ENCODE measurements at regions not wholly inside any gene's neighbourhood (a gene's known extent, or its start where the extent isn't known, plus 50 kb on each side); places are given as distances from the start of the nearest gene placed in this dataset.
"Not testable (repeated sequence)": the region's sequence is repeated elsewhere in the genome, so short reads cannot be mapped to it uniquely, and the experiment has no call there.

DNA sequence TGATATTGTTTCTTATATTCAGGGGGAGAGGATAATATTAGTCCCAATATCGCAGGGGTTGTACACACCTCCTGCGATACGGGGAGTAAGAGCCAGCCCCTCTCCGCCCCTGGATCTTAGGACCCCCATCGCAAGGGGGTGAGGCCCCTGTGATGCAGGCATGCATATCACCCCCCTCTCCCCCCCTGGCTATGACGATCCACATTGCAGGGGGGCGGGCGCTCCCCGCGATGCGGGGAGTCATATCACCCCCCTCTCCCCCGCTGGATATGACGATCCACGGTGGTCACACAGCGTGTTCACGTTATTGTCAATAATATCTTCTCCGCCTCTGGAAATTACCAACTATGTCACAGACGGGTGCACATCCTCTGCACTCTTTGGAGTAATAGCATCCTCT lies 420.7 kb downstream of the DIRAS2 start:
- not testable (repeated sequence) for H3K4me3 ChIP-seq, H3K36me3 ChIP-seq, H3K9me3 ChIP-seq, H3K27me3 ChIP-seq, DNase-seq

DNA sequence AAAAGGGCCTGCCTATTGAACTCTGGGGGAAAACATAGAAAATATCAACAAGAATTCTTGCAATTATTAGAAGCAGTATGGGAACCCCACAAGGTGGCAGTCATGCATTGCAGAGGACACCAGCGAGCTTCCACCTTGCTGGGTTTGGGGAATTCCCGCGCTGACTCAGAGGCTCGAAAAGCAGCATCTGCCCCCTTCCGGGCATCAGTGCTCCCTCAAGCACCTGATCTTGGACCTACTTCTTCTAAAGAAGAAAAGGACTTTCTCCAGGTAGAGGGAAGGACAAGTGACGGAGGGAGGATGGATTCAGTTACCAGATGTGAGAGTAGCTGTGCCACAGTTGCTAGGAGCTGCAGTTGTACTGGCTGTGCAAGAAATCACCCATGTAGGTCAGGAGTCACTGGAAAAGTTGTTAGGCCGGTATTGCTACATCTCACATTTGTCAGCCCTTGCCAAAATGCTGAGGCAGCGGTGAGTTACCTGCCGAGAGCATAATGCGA lies 415.7 kb downstream of the DIRAS2 start:
- not testable (repeated sequence) for H3K27me3 ChIP-seq, H3K36me3 ChIP-seq, H3K4me3 ChIP-seq, H3K9me3 ChIP-seq
- peak; percentile 45 for DNase-seq

DNA sequence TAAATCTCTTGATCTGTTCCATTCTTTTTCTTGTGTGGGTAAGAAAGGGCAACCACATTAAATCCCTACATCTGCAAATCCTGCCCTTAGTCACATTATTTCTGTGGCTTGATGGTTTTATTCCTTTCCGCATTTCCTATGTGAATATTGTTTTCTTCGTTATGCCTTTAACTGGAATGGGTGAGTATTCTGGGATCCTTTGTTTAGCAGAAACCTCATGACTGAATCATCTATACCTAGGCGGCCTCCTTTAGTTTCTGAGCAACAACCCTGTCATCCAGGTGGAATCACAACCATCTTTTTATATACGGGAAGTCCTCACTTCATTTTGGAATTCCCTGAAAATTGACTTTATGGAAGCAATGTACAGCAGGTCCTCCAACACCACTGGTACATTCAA lies 409.5 kb downstream of the DIRAS2 start:
- not testable (repeated sequence) for H3K4me3 ChIP-seq, H3K27me3 ChIP-seq, H3K36me3 ChIP-seq, DNase-seq, H3K9me3 ChIP-seq

DNA sequence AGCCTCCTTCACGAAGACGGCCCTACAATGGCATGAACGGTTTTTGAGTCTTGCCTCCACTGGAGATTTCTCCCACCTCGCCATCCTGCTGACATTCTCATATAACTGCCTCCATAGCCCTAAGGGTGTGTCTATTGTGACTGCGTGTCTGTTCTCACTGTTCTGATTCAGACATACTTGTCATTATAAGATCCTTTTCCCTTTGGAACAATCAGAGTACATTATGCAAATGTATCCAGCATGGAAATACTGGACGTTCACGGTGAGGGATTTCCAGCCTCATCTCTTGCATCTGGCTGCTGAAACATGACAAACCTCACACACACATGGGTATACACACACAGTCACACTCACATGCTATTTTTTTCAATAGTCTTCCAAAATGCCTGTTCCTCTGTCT lies 402.1 kb downstream of the DIRAS2 start:
- no peak overlapping the region for H3K4me3 ChIP-seq
- H3K27me3 ChIP-seq = no peaks in the 10 kb centered on the region
- H3K9me3 ChIP-seq = no peaks in the 10 kb centered on the region
- no peak for DNase-seq
- no peaks in the 10 kb centered on the region for H3K36me3 ChIP-seq

DNA sequence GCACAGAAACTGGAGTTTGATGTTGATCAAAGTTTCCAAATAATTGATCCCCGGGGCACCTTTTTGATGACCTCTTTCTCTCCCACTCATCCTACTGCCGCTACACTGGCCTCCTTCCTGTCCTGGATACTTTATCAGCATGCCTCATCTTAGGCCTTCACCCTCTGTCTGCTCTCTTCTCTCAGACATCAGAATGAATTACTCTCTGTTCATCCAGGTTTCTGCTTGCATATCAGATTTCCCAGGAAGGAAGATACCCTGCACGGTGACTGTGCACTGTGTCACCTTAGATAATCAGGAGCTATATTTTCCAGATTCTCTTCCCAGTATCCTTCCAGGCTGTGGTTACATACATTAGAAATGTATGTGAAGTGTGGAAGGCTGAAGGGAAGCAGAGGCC lies 397.0 kb downstream of the DIRAS2 start:
- Histone ChIP-seq H3K4me3 (no peak overlapping the region), H3K9me3 (no peaks in the 10 kb centered on the region), H3K27me3 (no peaks in the 10 kb centered on the region), H3K36me3 (no peaks in the 10 kb centered on the region)
- DNase-seq = no peak

DNA sequence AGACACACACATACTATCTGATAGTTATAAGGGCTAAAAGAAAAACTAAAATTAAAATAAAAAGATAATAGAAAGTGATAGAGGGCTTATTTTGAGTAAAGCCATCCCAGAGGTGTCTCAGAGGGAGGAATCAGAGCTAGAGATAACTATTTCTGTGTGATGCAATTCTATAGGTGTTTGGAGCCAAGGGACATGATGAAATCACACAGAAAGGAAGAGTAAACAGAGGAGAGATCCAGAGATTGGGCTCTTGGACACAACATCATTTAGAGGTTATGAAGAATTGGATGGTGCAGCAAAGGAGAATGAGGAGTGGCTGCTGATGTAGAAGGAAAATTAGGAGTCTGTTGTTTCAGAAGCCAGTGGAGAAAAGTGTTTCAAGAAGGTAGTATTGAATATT lies 393.5 kb downstream of the DIRAS2 start:
- H3K36me3 ChIP-seq = no peaks in the 10 kb centered on the region
- no peaks in the 10 kb centered on the region for H3K27me3 ChIP-seq
- no peaks in the 10 kb centered on the region for H3K9me3 ChIP-seq
- no peak for DNase-seq
- no peak overlapping the region for H3K4me3 ChIP-seq

DNA sequence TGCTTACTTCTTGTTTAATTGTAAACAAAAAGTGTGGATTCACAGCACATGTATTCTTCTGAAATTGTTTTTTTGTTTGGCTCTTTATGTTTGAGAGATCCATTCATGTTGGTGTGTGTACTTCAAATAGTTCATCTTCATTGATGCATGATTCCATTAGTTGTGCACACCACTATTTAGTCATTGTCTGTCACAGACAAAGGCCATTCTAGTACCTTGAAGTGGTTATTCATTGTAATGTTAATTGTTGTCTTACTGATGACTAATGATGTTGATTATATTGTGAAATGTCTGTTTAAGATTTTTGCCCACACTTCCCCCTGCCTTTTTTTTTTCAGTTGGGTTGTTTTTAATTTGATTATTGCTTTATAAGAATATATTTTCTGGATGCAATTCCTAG lies 391.3 kb downstream of the DIRAS2 start:
- DNase-seq = no peak
- no peaks in the 10 kb centered on the region for H3K9me3 ChIP-seq
- H3K4me3 ChIP-seq = no peak overlapping the region
- no peaks in the 10 kb centered on the region for H3K36me3 ChIP-seq
- no peaks in the 10 kb centered on the region for H3K27me3 ChIP-seq

DNA sequence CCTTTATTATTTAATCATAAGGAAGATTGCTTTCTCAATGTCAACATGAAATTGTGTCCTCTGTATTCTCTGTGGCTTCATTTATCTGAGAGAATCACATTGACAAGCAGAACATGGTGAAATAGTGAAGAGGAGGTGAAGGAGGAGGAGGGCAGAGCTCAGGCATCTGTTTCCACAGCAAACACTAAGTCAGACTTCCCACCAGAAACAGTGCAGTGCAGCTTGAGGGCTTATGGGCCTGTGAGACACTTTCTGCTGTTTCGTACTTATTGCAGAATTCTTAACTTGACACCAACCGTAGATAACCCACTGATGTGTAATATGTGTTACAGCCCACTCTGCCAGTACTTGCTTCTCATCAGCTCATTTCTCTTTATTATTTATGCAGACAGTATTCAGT lies 386.3 kb downstream of the DIRAS2 start:
- Histone ChIP-seq H3K4me3 (no peak overlapping the region), H3K27me3 (no peaks in the 10 kb centered on the region), H3K9me3 (no peaks in the 10 kb centered on the region), H3K36me3 (no peaks in the 10 kb centered on the region)
- no peak for DNase-seq

DNA sequence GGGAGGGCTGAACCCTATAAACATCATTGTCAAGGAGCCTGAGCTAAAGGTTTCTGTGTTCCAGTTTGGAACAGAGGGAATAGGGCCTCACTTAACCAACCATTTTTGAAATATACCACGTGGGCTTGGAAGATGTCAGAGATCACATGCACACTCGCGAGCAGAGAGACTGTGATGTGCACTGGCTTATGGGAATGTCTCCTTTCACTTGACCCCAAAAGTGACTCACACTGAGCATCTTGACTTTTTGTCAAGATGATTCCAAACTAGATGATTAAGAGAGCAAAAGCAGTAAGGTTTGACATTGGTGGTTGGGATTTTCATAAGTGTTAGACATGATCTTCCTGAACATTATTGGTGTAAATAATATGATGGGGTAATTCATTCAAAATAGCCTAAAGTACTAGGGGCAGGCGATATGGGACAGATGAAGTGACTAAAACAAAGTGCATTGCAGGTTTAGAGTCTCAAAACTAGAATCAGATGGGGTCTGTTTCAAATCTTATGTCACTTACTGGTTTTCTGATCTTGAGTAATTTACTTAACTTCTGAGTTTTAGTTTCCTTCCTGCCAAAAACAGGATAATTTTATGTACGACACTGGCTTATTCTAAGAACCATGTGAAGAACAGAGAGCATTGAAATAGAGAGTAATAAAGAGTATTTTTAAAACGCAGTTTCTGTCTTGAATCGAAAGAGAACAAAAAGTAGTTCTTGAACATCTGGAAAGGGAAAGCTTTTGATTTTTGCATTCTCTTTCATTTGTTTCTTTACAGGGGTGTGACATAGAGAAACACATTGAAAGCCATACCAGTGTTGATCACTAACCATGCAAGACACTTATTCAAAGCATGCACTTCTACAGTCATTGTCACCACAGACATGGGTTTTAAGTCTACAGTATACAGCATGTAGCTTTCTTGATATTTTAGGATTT lies 383.0 kb downstream of the DIRAS2 start:
- H3K4me3 ChIP-seq = no peak overlapping the region
- H3K27me3 ChIP-seq = no peaks in the 10 kb centered on the region
- no peak for DNase-seq
- H3K9me3 ChIP-seq = no peaks in the 10 kb centered on the region
- H3K36me3 ChIP-seq = no peaks in the 10 kb centered on the region

DNA sequence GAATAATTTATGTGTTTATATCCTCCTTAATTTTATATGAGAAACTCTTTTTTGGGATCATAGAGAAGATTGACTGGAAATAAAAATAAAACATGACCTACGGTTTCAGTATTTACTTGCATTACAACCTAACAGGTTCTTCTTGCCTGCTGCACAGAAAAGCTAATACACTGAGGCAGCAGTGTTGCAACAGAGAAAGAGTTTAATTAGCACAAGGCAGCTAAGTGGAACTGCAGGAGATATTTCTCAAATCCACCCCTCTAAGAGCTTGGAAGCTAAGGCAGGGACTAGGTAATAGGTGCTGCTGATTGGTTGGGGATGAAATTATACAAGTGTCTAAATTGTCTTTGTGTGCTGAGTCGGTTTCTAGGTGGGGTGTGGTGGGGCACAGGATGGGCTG lies 380.9 kb downstream of the DIRAS2 start:
- no peaks in the 10 kb centered on the region for H3K9me3 ChIP-seq
- H3K36me3 ChIP-seq = no peaks in the 10 kb centered on the region
- H3K27me3 ChIP-seq = no peaks in the 10 kb centered on the region
- no peak for DNase-seq
- no peak overlapping the region for H3K4me3 ChIP-seq

DNA sequence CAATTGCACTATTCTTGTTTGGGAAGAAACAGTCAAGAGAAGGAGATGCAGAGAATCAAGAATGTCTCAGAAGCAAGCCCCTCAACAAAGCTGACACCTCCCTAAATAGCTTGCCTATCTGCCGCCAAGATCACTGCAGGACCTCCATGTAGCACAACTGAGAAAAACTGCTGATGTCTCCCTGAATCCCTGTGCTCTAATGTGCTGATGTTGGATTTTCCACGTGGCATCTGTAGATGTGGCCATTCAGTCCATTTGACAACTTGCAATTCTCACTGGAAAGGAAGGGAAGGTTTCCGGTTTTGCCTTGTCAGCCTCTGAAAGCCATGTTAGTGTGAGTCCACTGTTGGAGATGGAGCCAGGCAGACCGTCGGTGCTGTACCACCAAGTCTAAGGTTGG lies 374.0 kb downstream of the DIRAS2 start:
- no peaks in the 10 kb centered on the region for H3K9me3 ChIP-seq
- no peak for DNase-seq

DNA sequence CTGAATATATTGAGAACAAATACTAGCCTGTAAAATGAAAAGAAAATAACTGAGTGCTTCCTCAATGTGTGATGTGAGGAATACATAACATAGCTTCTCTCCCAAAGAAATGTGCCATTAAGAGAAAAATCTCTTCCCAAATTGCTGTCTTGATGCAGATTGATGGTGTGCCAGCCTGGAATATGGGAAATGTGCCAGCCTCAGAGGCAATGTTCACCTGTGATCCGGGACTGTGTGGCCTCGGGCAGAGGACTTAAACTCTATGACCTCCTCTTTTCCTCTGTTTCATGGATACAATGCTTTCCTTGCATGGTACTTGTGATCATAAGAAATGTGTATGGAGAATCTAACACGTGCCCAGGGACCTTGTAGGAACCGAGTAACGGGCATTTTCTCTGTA lies 370.9 kb downstream of the DIRAS2 start:
- no peak for DNase-seq
- no peak overlapping the region for H3K4me3 ChIP-seq
- no peaks in the 10 kb centered on the region for H3K36me3 ChIP-seq
- no peaks in the 10 kb centered on the region for H3K27me3 ChIP-seq
- no peaks in the 10 kb centered on the region for H3K9me3 ChIP-seq

More for the DNA sequence above, 374.0 kb downstream of the DIRAS2 start:
- Histone ChIP-seq H3K4me3 (no peak overlapping the region), H3K27me3 (no peaks in the 10 kb centered on the region), H3K36me3 (no peaks in the 10 kb centered on the region)

DNA sequence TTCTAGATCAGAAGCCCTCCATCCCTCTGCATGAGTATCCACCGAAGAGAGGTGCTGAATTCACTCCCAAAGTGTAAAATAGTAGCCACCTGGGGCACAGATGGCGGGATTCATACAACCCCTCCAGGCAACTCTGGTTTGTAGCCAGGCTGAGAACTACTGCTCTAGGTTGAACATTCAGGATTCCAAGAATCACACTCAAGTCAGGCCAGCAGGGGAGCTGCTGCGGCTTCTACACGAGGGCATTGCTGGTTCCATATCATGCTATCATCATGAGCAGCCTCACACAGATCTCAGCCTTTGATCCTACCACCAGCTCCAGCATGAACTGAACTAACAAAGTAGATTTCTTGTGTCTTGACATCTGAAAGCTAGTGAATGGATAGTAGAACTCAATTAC lies 367.9 kb downstream of the DIRAS2 start:
- Histone ChIP-seq H3K36me3 (no peaks in the 10 kb centered on the region), H3K9me3 (no peaks in the 10 kb centered on the region), H3K4me3 (no peak overlapping the region), H3K27me3 (no peaks in the 10 kb centered on the region)
- DNase-seq = no peak

DNA sequence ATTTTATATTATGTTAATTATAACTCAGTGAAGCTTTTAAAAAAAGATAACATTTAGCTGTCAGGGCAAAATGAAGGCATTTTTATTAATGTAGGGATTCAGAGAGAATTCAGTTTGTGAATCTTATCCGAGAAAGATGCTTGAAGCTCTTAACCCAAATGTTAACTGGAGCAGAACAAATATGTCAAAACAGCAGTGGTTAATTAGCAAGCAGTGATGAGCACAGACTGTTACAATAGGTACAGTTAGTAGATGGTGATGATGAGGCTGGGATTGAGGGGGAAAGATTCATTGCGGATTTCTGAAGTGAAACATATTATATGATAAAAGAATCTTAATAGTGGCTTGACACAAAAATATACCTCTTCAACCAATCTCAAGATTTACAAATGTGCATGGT lies 356.7 kb downstream of the DIRAS2 start:
- Histone ChIP-seq H3K9me3 (no peaks in the 10 kb centered on the region), H3K36me3 (no peaks in the 10 kb centered on the region), H3K4me3 (no peak overlapping the region), H3K27me3 (no peaks in the 10 kb centered on the region)
- DNase-seq = no peak

DNA sequence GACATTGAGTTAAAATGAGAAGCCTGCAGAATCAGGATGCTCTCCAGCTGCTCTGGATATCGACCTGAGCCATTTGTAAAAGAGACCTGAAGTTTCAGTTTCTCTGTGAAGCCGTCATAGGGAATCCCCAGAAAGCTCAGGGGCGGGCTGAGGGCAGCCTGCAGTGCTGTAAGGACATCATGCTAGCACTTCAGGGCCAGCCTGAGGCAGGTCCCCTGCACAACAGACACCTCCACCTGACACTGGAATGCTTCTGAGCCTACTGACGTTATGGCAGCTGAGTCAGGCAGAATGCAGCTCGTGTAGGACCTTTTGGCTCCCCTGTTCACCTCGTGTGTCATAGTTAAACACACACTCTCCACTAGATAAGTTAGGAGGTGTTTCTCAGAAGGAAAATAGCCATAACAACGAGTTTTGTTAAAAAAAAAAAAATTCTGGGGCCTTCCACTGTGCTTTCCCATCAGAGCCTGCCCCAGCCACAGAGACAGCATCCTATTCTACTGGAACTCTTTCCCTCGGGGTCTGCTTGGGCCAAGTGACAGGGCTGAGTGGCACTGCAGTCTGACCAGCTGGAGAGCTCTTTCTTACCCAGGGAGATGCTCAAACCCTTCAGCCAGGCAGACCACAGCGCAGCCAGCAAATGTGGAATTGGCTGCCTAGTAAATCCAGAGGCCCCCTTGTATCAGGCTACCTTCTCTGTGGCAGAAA lies 354.9 kb downstream of the DIRAS2 start:
- DNase-seq = no peak
- Histone ChIP-seq H3K9me3 (no peaks in the 10 kb centered on the region), H3K27me3 (no peaks in the 10 kb centered on the region), H3K36me3 (no peaks in the 10 kb centered on the region), H3K4me3 (no peak overlapping the region)

DNA sequence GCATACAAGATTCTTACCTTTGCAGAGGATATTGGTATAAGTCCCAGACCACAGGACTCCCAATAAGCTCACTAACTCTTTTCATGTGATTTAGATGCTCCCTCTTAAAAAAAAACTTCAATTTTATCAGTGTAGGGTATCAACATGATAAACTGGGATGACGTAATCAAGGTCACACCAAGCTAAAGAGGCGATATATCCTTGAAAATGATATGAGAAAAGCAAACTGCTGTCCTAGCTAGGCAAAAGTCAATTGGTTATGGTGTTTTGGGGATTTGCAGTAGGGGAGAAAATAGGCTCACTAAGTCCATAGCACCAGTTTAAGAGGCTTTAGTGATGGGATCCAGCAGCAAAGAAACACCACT lies 354.4 kb downstream of the DIRAS2 start:
- Histone ChIP-seq H3K36me3 (no peaks in the 10 kb centered on the region), H3K4me3 (no peak overlapping the region), H3K9me3 (no peaks in the 10 kb centered on the region), H3K27me3 (no peaks in the 10 kb centered on the region)
- no peak for DNase-seq

DNA sequence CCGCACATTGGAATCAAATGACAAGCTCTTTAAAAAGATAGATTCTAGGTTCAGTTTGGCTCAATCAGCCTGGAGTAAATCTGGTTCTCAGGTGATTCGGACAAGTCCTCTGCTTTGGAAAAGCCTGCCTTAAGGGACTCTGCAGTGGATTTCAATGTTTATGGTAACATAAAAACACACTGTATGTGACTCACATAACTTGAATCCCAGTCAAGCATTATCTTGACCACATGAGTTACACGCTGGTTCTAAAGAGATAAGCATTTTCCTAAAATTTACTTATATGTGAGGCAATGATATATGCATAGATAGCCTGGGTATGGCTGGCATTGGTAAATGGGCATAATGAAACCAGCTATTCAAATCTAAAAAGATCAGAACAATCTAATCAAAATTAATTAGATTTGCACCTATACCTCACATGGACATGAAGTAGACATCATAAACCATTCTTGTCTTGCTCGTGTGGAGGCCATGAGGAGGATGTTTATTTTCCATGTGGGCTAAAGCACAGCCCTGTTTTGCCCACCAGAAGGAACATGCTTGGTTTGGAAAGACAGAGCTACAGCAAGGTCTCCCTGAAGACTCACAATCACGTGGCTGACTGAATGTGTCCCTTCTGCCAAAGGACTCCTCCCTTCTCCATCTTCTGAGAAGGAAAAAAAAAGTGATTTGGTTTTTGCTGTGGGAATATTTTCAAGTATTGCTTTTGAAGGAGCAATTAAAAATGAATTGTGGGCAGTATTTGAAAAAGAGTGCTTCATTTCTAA lies 351.7 kb downstream of the DIRAS2 start:
- Histone ChIP-seq H3K36me3 (no peaks in the 10 kb centered on the region), H3K9me3 (no peaks in the 10 kb centered on the region), H3K4me3 (no peak overlapping the region), H3K27me3 (no peaks in the 10 kb centered on the region)
- DNase-seq = no peak
